ENCODE measurements at regions not wholly inside any gene's neighbourhood (a gene's known extent, or its start where the extent isn't known, plus 50 kb on each side); places are given as distances from the start of the nearest gene placed in this dataset.

GRCh38 chr3:74420538-74421124 lies 193.8 kb downstream of the CNTN3 start:
- no peak overlapping the region for H3K4me2 ChIP-seq (ENCODE audit: insufficient read depth, insufficient read length, low read length)
- H2BK12ac ChIP-seq (ENCODE audit: insufficient read length, low read depth, low read length) = no peak overlapping the region
- no peak overlapping the region for H3K4ac ChIP-seq (ENCODE audit: low read depth, low read length)
- H2AFZ ChIP-seq (ENCODE audit: low read length) = no peak overlapping the region
- H3K23me2 ChIP-seq (ENCODE audit: insufficient read length, low read depth, low read length, poor library complexity, severe bottlenecking) = no peaks in the 10 kb centered on the region
- H4K20me1 ChIP-seq (ENCODE audit: control insufficient read depth, insufficient read depth, insufficient read length) = no peaks in the 10 kb centered on the region
- no peak overlapping the region for H2BK120ac ChIP-seq (ENCODE audit: low read depth, low read length, poor library complexity, severe bottlenecking)
- H3K56ac ChIP-seq (ENCODE audit: insufficient read length, low read depth, low read length) = no peak overlapping the region
- no peak overlapping the region for H3K23ac ChIP-seq (ENCODE audit: insufficient read length, low read depth, low read length)
- H4K5ac ChIP-seq (ENCODE audit: insufficient read length, low read depth, low read length) = no peak overlapping the region
- WGBS (ENCODE audit: extremely low coverage, insufficient read length, low lambda C conversion rate) = no CpG with 5 or more reads among the region's 2 CpGs
- no peak overlapping the region for H3K18ac ChIP-seq (ENCODE audit: insufficient read length, low read depth, low read length)
- H2BK15ac ChIP-seq (ENCODE audit: low read depth, low read length) = no peak overlapping the region
- H3K27me3 ChIP-seq (ENCODE audit: insufficient read depth, low read length) = no peaks in the 10 kb centered on the region
- no peak overlapping the region for H3K27ac ChIP-seq (ENCODE audit: insufficient read length, low read depth, low read length)
- no peaks in the 10 kb centered on the region for H3K9me3 ChIP-seq (ENCODE audit: control insufficient read depth, low read depth, low read length)
- H2BK20ac ChIP-seq (ENCODE audit: low read depth, low read length, poor library complexity, severe bottlenecking) = no peak overlapping the region
- TF ChIP-seq, protein P1, sequence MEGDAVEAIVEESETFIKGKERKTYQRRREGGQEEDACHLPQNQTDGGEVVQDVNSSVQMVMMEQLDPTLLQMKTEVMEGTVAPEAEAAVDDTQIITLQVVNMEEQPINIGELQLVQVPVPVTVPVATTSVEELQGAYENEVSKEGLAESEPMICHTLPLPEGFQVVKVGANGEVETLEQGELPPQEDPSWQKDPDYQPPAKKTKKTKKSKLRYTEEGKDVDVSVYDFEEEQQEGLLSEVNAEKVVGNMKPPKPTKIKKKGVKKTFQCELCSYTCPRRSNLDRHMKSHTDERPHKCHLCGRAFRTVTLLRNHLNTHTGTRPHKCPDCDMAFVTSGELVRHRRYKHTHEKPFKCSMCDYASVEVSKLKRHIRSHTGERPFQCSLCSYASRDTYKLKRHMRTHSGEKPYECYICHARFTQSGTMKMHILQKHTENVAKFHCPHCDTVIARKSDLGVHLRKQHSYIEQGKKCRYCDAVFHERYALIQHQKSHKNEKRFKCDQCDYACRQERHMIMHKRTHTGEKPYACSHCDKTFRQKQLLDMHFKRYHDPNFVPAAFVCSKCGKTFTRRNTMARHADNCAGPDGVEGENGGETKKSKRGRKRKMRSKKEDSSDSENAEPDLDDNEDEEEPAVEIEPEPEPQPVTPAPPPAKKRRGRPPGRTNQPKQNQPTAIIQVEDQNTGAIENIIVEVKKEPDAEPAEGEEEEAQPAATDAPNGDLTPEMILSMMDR (conservative IDR thresholded peaks at IDR 0.05) = no peak
- Mint-ChIP-seq H3K27ac (no peak overlapping the region), H3K4me1 (peaks cover 3 to 4% of the 10 kb centered on the region in 2 experiments), H3K4me3 (no peak overlapping the region), H3K9me3 (no peaks in the 10 kb centered on the region), H3K36me3 (ENCODE audit: insufficient read depth in 1 of 3, low read depth in 3 of 3) (no peaks in the 10 kb centered on the region), H3K27me3 (ENCODE audit: low read depth) (no peaks in the 10 kb centered on the region; the same call in 1 of the 2 replicates)
- no peak overlapping the region for H3T11ph ChIP-seq (ENCODE audit: low read length)
- no peaks in the 10 kb centered on the region for H3K79me1 ChIP-seq (ENCODE audit: insufficient read depth, low read depth, low read length, poor library complexity, severe bottlenecking)
- no peaks in the 10 kb centered on the region; the same call in 1 of the 2 replicates for H3K79me2 ChIP-seq (ENCODE audit: insufficient read depth, low read length)
- no peak overlapping the region for H2BK5ac ChIP-seq (ENCODE audit: insufficient read length, low read length)
- H3K9ac ChIP-seq (ENCODE audit: extremely low read depth, insufficient read length, low read length) = no peak overlapping the region
- no peaks in the 10 kb centered on the region for H3K4me1 ChIP-seq (ENCODE audit: insufficient read depth, low read length)
- no peak overlapping the region for H4K8ac ChIP-seq (replicated peaks; ENCODE audit: insufficient read length, low read depth, low read length)
- no peak for DNase-seq
- no peak overlapping the region for H2AK5ac ChIP-seq (ENCODE audit: insufficient read length, low read length)
- no peak overlapping the region for H3K14ac ChIP-seq (ENCODE audit: insufficient read depth, low read length)
- no peak overlapping the region for H4K91ac ChIP-seq (ENCODE audit: insufficient read length, low read depth, low read length)

All from H9 (cell line).